ENCODE measurements at regions not wholly inside any gene's neighbourhood (a gene's known extent, or its start where the extent isn't known, plus 50 kb on each side); places are given as distances from the start of the nearest gene placed in this dataset.
"Not testable (repeated sequence)": the region's sequence is repeated elsewhere in the genome, so short reads cannot be mapped to it uniquely, and the experiment has no call there.

DNA sequence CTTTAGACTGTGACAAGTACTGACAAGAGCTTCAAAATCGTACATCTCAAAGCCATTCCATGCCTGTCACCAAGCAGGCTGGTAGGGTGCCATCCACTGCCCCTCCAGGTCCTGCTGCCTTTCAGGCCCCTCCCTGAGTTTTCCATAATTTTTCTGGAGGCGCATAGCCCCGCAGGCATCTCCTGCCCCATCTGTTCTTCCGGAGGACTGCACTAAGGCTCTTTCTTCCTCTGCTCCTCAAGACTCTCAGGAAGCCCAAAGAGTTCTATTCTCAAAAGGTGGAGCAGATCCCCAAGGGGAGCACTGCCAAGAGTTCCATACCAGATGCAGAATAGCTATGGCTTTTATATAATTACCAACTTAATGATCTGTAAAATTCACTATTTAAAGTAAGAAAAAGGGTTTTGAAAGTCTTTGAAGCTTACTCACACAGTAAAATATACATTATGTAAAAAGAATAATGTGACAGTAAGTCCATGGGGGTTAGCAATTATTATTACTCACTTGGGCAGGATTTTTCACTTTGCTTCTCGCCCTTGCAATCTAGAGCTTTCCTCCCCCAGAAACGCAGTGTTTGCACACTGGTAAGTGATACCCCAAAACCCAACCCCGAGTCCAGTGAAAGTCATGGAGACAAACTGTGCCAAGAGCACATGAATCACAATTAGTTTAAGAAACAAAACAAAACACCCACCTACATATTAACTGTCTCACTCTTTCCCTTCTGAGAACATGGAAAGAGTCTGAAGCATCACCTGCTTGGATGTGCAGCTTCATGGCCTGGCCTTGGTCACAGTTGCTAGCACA is 114.1 kb upstream of the DAPK1 start:
- ATAC-seq (ENCODE audit: insufficient number of reproducible peaks, low FRiP score, low read depth): no peak
- peaks cover 8 to 23% of the 10 kb centered on the region in 2 donors for H3K4me1 ChIP-seq (ENCODE audit: control insufficient read depth in 1 of 2, low read depth in 2 of 2)
- H3K9me3 ChIP-seq: no peaks in the 10 kb centered on the region
- H3K36me3 ChIP-seq: no peaks in the 10 kb centered on the region
- no peak for DNase-seq (ENCODE audit: low spot score)
- TF ChIP-seq CTCF (IDR thresholded peaks at IDR 0.05): no peak
- no peak overlapping the region for H3K27ac ChIP-seq
- H3K27me3 ChIP-seq (replicated peaks; ENCODE audit: insufficient read depth): no peaks in the 10 kb centered on the region
- no peak overlapping the region for H3K4me3 ChIP-seq

- no peak for TF ChIP-seq CTCF (IDR thresholded peaks at IDR 0.05)
- H3K9me3 ChIP-seq: no peaks in the 10 kb centered on the region
- peaks cover 8 to 20% of the 10 kb centered on the region in 2 donors for H3K4me1 ChIP-seq (ENCODE audit: control insufficient read depth in 1 of 2, low read depth in 2 of 2)
Measured at GRCh38 chr9:87386490-87387025, 111.1 kb upstream of the DAPK1 start.

DNA sequence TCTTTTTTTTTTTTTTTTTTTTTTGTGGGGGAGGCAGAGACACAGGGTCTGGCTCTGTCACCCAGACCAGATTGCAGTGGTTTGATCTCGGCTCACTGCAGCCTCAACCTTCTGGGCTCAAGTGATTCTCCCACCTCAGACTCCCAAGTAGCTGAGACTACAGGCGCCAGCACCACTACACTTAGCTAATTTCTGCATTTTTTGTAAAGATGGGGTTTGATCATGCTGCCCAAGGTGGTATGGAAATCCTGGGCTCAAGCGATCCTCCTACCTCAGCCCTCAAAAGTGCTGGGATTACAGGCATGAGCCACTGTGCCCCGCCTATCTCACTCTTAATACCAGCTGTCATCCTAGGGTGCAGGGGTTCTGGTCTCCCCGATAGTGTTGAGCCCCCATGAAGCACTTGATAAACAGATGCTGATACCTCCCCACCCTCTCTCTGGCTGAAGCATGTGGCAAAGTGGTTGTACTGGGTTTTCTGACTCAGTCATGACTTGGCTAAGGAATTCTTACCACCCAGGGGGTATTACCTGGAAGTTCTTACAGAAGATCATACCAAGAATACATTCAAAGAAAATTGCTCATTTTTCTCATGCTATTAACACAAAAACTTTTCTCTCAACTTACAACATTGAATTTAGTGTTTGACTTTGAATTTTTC is 110.2 kb upstream of the DAPK1 start:
- DNase-seq (ENCODE audit: low spot score) (no peak), ATAC-seq (ENCODE audit: insufficient number of reproducible peaks, low FRiP score, low read depth) (no peak)
- Histone ChIP-seq H3K4me1 (ENCODE audit: control insufficient read depth in 1 of 2, low read depth in 2 of 2) (peaks cover 0 to 12% of the 10 kb centered on the region in 2 donors), H3K27ac (no peak overlapping the region), H3K9me3 (no peaks in the 10 kb centered on the region), H3K36me3 (no peaks in the 10 kb centered on the region), H3K27me3 (replicated peaks; ENCODE audit: insufficient read depth) (no peaks in the 10 kb centered on the region), H3K4me3 (no peak overlapping the region)
- TF ChIP-seq CTCF (IDR thresholded peaks at IDR 0.05): no peak

More at GRCh38 chr9:87386490-87387025, 111.1 kb upstream of the DAPK1 start:
- Histone ChIP-seq H3K27me3 (replicated peaks; ENCODE audit: insufficient read depth) (no peaks in the 10 kb centered on the region), H3K4me3 (no peak overlapping the region), H3K27ac (no peak overlapping the region), H3K36me3 (no peaks in the 10 kb centered on the region)
- DNase-seq (ENCODE audit: low spot score) (no peak), ATAC-seq (ENCODE audit: insufficient number of reproducible peaks, low FRiP score, low read depth) (no peak)

GRCh38 chr9:87388708-87389107 is 109.0 kb upstream of the DAPK1 start:
- not testable (repeated sequence) for H3K4me3 ChIP-seq; H3K27ac ChIP-seq; H3K27me3 ChIP-seq (replicated peaks; ENCODE audit: insufficient read depth); H3K9me3 ChIP-seq; ATAC-seq (ENCODE audit: insufficient number of reproducible peaks, low FRiP score, low read depth); H3K4me1 ChIP-seq (ENCODE audit: control insufficient read depth in 1 of 2, low read depth in 2 of 2); H3K36me3 ChIP-seq; DNase-seq (ENCODE audit: low spot score)

DNA sequence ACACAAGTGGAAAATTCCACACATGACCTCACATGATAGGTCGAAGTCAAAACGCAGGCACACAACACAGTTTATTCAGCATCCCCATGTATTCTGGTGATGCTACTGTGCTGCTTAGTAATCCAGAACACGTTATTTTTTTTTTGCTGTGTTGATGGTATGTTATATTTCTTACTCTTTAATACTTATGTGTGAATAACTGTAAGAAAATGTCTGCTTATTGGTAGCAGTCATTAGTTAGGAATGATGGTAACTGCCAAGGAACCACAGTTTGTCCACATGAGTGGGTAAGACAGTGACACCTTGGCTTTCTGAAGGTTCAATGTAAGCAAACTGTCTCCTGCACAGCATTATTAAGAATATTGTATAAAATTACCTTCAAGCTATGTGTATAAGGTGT is 107.7 kb upstream of the DAPK1 start:
- Histone ChIP-seq H3K9me3 (no peaks in the 10 kb centered on the region), H3K27ac (no peak overlapping the region), H3K36me3 (no peaks in the 10 kb centered on the region), H3K27me3 (replicated peaks; ENCODE audit: insufficient read depth) (no peaks in the 10 kb centered on the region), H3K4me3 (no peak overlapping the region), H3K4me1 (ENCODE audit: control insufficient read depth in 1 of 2, low read depth in 2 of 2) (no peaks in the 10 kb centered on the region)
- ATAC-seq (ENCODE audit: insufficient number of reproducible peaks, low FRiP score, low read depth) (no peak), DNase-seq (ENCODE audit: low spot score) (no peak)
- no peak for TF ChIP-seq CTCF (IDR thresholded peaks at IDR 0.05)
